Karpas-422 (cell line): ENCODE measurements at regions not wholly inside any gene's neighbourhood (a gene's known extent, or its start where the extent isn't known, plus 50 kb on each side); places are given as distances from the start of the nearest gene placed in this dataset.

ENCODE experiments used
- DNase-seq: peaks from one replicate; pipeline ENCODE4 v3.0.0-alpha.2; 2015
- H2AFZ ChIP-seq: fragments of 200-600 bp; sonication (generic); 2 replicates; pipeline ENCODE4 v1.6.1; 2014; ENCODE audit warnings: antibody characterized with exemption, low read length, mixed read lengths
- H3K27ac ChIP-seq: fragments of 200-600 bp; sonication (generic); 2 replicates; pipeline ENCODE4 v1.5.1; 2014; ENCODE audit warnings: mild to moderate bottlenecking, low read length, moderate library complexity
- H3K27me3 ChIP-seq: fragments of 200-600 bp; sonication (generic); 2 replicates; pipeline ENCODE4 v1.6.1; 2014; ENCODE audit warnings: low read length, mixed read lengths
- H3K36me3 ChIP-seq: fragments of 200-600 bp; sonication (generic); 2 replicates; pipeline ENCODE4 v1.6.1; 2014; ENCODE audit warnings: low read length, mixed read lengths; ENCODE audit not compliant: insufficient read depth
- H3K4me1 ChIP-seq: fragments of 200-600 bp; sonication (generic); 2 replicates; pipeline ENCODE4 v1.6.1; 2014; ENCODE audit warnings: mild to moderate bottlenecking, low read length, mixed read lengths
- H3K4me2 ChIP-seq: fragments of 200-600 bp; sonication (generic); 2 replicates; pipeline ENCODE4 v1.6.1; 2014; ENCODE audit warnings: low read length, low read depth, mild to moderate bottlenecking; ENCODE audit not compliant: poor library complexity, severe bottlenecking
- H3K4me3 ChIP-seq: fragments of 200-600 bp; sonication (generic); 2 replicates; pipeline ENCODE4 v1.5.1; 2014; ENCODE audit warnings: mild to moderate bottlenecking, antibody characterized with exemption, low read length, mixed read lengths
- H3K79me2 ChIP-seq: fragments of 200-600 bp; sonication (generic); 2 replicates; pipeline ENCODE4 v1.6.1; 2014; ENCODE audit warnings: mild to moderate bottlenecking, low read length, mixed read lengths
- H3K9ac ChIP-seq: fragments of 200-600 bp; sonication (generic); 2 replicates; pipeline ENCODE4 v1.6.0; 2014; ENCODE audit warnings: low read length
- H3K9me2 ChIP-seq: fragments of 200-600 bp; sonication (generic), shearing (Covaris generic); replicated peaks from 2 replicates; pipeline ENCODE4 v1.6.0; 2014; ENCODE audit warnings: mild to moderate bottlenecking, low read length, moderate library complexity; ENCODE audit not compliant: insufficient read depth
- H3K9me3 ChIP-seq: fragments of 300-700, 200-600 bp; sonication (generic); 2 replicates; pipeline ENCODE4 v1.6.1; 2014; ENCODE audit warnings: low read length, mixed read lengths
- H4K20me1 ChIP-seq: fragments of 200-600 bp; sonication (generic); 2 replicates; pipeline ENCODE4 v1.6.1; 2014; ENCODE audit warnings: mild to moderate bottlenecking, antibody characterized with exemption, low read length, low read depth; ENCODE audit not compliant: insufficient read depth

- Histone ChIP-seq H3K9me2 (no peaks in the 10 kb centered on the region), H4K20me1 (no peaks in the 10 kb centered on the region), H3K27ac (no peak overlapping the region), H3K36me3 (no peaks in the 10 kb centered on the region), H2AFZ (no peak overlapping the region), H3K9me3 (peaks cover 55% of the 10 kb centered on the region), H3K27me3 (no peaks in the 10 kb centered on the region), H3K79me2 (no peaks in the 10 kb centered on the region), H3K9ac (no peak overlapping the region), H3K4me1 (no peaks in the 10 kb centered on the region), H3K4me3 (no peak overlapping the region), H3K4me2 (no peak overlapping the region)
- no peak for DNase-seq
Observed at GRCh38 chr18:67007085-67007484, 403.2 kb upstream of the CDH19 start.

- Histone ChIP-seq H3K27ac (no peak overlapping the region), H3K9me2 (no peaks in the 10 kb centered on the region)
Observed at GRCh38 chr18:67001052-67001451, 397.2 kb upstream of the CDH19 start.

GRCh38 chr18:66999003-66999402 is 395.1 kb upstream of the CDH19 start:
- no peak for DNase-seq
- Histone ChIP-seq H3K27me3 (no peaks in the 10 kb centered on the region), H3K9ac (no peak overlapping the region), H4K20me1 (no peaks in the 10 kb centered on the region), H3K9me2 (no peaks in the 10 kb centered on the region), H2AFZ (no peak overlapping the region), H3K27ac (no peak overlapping the region), H3K9me3 (peaks cover 65% of the 10 kb centered on the region), H3K79me2 (no peaks in the 10 kb centered on the region), H3K4me1 (no peaks in the 10 kb centered on the region), H3K4me3 (no peak overlapping the region), H3K36me3 (no peaks in the 10 kb centered on the region), H3K4me2 (no peak overlapping the region)

More at GRCh38 chr18:67001052-67001451, 397.2 kb upstream of the CDH19 start:
- Histone ChIP-seq H3K4me2 (no peak overlapping the region), H3K9ac (no peak overlapping the region), H3K4me1 (no peaks in the 10 kb centered on the region), H3K79me2 (no peaks in the 10 kb centered on the region), H2AFZ (no peak overlapping the region), H3K36me3 (no peaks in the 10 kb centered on the region), H3K4me3 (no peak overlapping the region), H4K20me1 (no peaks in the 10 kb centered on the region), H3K27me3 (no peaks in the 10 kb centered on the region), H3K9me3 (peaks cover 63% of the 10 kb centered on the region)
- DNase-seq = no peak

- H3K36me3 ChIP-seq = no peaks in the 10 kb centered on the region
- no peaks in the 10 kb centered on the region for H3K4me1 ChIP-seq
- H3K79me2 ChIP-seq = no peaks in the 10 kb centered on the region
- no peaks in the 10 kb centered on the region for H4K20me1 ChIP-seq
- H3K9ac ChIP-seq = no peak overlapping the region
- H3K9me3 ChIP-seq = peaks cover 59% of the 10 kb centered on the region
- no peaks in the 10 kb centered on the region for H3K9me2 ChIP-seq
- no peak overlapping the region for H3K4me2 ChIP-seq
- H3K27ac ChIP-seq = no peak overlapping the region
- H3K4me3 ChIP-seq = no peak overlapping the region
- H2AFZ ChIP-seq = no peak overlapping the region
- no peaks in the 10 kb centered on the region for H3K27me3 ChIP-seq
- no peak for DNase-seq
Observed at GRCh38 chr18:66995270-66995669, 391.4 kb upstream of the CDH19 start.

- DNase-seq = no peak
- peaks cover 58% of the 10 kb centered on the region for H3K9me3 ChIP-seq
- no peak overlapping the region for H2AFZ ChIP-seq
- no peaks in the 10 kb centered on the region for H3K4me1 ChIP-seq
- H3K9me2 ChIP-seq = no peaks in the 10 kb centered on the region
- H3K9ac ChIP-seq = no peak overlapping the region
- H4K20me1 ChIP-seq = no peaks in the 10 kb centered on the region
- no peak overlapping the region for H3K4me3 ChIP-seq
- no peaks in the 10 kb centered on the region for H3K27me3 ChIP-seq
- H3K36me3 ChIP-seq = no peaks in the 10 kb centered on the region
- H3K27ac ChIP-seq = no peak overlapping the region
- no peak overlapping the region for H3K4me2 ChIP-seq
- no peaks in the 10 kb centered on the region for H3K79me2 ChIP-seq
Observed at GRCh38 chr18:66994790-66995189, 390.9 kb upstream of the CDH19 start.

GRCh38 chr18:66993492-66993891 is 389.6 kb upstream of the CDH19 start:
- Histone ChIP-seq H3K4me2 (no peak overlapping the region), H3K79me2 (no peaks in the 10 kb centered on the region), H3K27me3 (no peaks in the 10 kb centered on the region), H3K9ac (no peak overlapping the region), H3K9me3 (peaks cover 57% of the 10 kb centered on the region), H3K27ac (no peak overlapping the region), H3K4me1 (no peaks in the 10 kb centered on the region), H2AFZ (no peak overlapping the region), H3K36me3 (no peaks in the 10 kb centered on the region), H3K4me3 (no peak overlapping the region), H4K20me1 (no peaks in the 10 kb centered on the region), H3K9me2 (no peaks in the 10 kb centered on the region)
- no peak for DNase-seq

GRCh38 chr18:66990909-66991308 is 387.0 kb upstream of the CDH19 start:
- H4K20me1 ChIP-seq = no peaks in the 10 kb centered on the region
- H2AFZ ChIP-seq = no peak overlapping the region
- no peak overlapping the region for H3K4me3 ChIP-seq
- no peak overlapping the region for H3K27ac ChIP-seq
- H3K36me3 ChIP-seq = no peaks in the 10 kb centered on the region
- H3K9me3 ChIP-seq = peaks cover 48% of the 10 kb centered on the region
- DNase-seq = no peak
- no peaks in the 10 kb centered on the region for H3K27me3 ChIP-seq
- no peak overlapping the region for H3K4me2 ChIP-seq
- H3K4me1 ChIP-seq = no peaks in the 10 kb centered on the region
- H3K79me2 ChIP-seq = no peaks in the 10 kb centered on the region
- H3K9ac ChIP-seq = no peak overlapping the region
- H3K9me2 ChIP-seq = no peaks in the 10 kb centered on the region

GRCh38 chr18:66979009-66979408 is 375.1 kb upstream of the CDH19 start:
- no peaks in the 10 kb centered on the region for H4K20me1 ChIP-seq
- peaks cover 61% of the 10 kb centered on the region for H3K9me3 ChIP-seq
- DNase-seq = no peak
- no peaks in the 10 kb centered on the region for H3K9me2 ChIP-seq
- H3K36me3 ChIP-seq = no peaks in the 10 kb centered on the region
- H3K9ac ChIP-seq = no peak overlapping the region
- no peaks in the 10 kb centered on the region for H3K27me3 ChIP-seq
- H3K27ac ChIP-seq = no peak overlapping the region
- no peak overlapping the region for H3K4me3 ChIP-seq
- no peaks in the 10 kb centered on the region for H3K4me1 ChIP-seq
- H2AFZ ChIP-seq = no peak overlapping the region
- H3K79me2 ChIP-seq = no peaks in the 10 kb centered on the region
- no peak overlapping the region for H3K4me2 ChIP-seq

- H3K4me3 ChIP-seq = no peak overlapping the region
- no peaks in the 10 kb centered on the region for H3K36me3 ChIP-seq
- no peak overlapping the region for H3K9ac ChIP-seq
- H2AFZ ChIP-seq = no peak overlapping the region
- peaks cover 66% of the 10 kb centered on the region for H3K9me3 ChIP-seq
- no peaks in the 10 kb centered on the region for H3K4me1 ChIP-seq
- no peak for DNase-seq
- no peaks in the 10 kb centered on the region for H4K20me1 ChIP-seq
- no peaks in the 10 kb centered on the region for H3K9me2 ChIP-seq
- no peaks in the 10 kb centered on the region for H3K27me3 ChIP-seq
- no peak overlapping the region for H3K4me2 ChIP-seq
- H3K79me2 ChIP-seq = no peaks in the 10 kb centered on the region
- no peak overlapping the region for H3K27ac ChIP-seq
Observed at GRCh38 chr18:66972681-66973080, 368.8 kb upstream of the CDH19 start.
